GM18508 (cell line): ENCODE measurements at regions not wholly inside any gene's neighbourhood (a gene's known extent, or its start where the extent isn't known, plus 50 kb on each side); places are given as distances from the start of the nearest gene placed in this dataset.
A peak's percentile ranks its signal among the peaks of the same experiment; 100 is the strongest.
"Not testable (repeated sequence)": the region's sequence is repeated elsewhere in the genome, so short reads cannot be mapped to it uniquely, and the experiment has no call there.

ENCODE experiments used
- ATAC-seq: cut with Tn5 transposase; IDR thresholded peaks from one replicate; pipeline ENCODE4 v1.9.1; 2021; ENCODE audit warnings: moderate number of reproducible peaks; ENCODE audit not compliant: insufficient read depth, unreplicated experiment

DNA sequence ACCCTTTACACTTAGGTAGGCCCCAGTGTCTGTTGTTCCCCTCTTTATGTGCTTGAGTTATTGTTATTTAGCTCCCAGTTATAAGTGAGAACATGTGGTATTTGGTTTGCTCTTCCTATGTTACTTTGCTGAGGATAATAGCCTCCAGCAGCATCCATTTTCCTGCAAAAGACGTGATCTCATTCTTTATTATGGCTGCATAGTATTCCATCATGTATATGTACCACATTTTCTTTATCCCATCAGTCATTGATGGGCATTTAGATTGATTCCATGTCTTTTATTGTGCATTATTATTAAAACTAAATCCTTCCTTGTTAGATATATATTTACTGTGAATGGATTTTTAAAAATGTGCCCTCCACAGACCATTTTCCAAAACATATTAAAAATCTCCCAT, 1137.3 kb upstream of the ADGRB3 start:
- ATAC-seq = no peak

- no peak for ATAC-seq
Observed at GRCh38 chr6:67496191-67496590, 1138.9 kb upstream of the ADGRB3 start.

GRCh38 chr6:67493682-67494081, 1141.4 kb upstream of the ADGRB3 start:
- no peak for ATAC-seq

DNA sequence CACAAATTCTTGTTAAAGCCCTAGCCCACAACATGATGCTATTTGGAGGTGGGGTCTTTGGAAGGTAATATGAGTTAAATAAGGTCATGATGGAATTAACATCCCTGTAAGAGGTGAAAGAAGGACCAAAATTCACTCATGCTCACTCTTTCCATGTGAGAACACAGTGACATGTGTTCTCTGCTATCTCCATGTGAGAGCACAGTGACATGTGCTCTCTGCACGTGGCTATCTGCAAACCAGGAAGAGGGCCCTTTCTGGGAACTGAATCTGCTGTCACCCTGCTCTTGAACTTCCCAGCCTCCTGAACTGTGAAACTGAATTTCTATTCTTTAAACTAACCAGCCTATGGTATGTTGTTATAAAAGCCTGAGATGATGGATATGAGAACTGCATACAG, 1159.4 kb upstream of the ADGRB3 start:
- no peak for ATAC-seq

DNA sequence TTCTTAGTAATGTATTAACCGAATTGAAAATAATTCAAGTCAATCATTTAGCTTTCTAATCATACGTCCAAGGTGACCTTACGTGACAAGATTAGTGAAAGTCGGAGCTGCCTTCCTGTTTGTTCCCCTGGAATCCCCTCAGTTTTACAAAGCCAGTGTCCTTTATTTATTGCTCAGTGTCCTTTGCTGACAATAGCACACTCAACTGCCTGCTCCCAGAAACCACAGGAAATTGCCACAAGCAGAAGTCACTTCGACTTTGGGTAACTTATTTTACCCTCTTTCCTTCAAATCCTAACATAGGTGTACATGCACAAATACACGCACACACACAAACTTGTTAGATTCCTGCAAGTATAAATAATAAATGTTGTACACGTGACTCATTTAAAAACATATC, 1167.7 kb upstream of the ADGRB3 start:
- ATAC-seq = no peak

DNA sequence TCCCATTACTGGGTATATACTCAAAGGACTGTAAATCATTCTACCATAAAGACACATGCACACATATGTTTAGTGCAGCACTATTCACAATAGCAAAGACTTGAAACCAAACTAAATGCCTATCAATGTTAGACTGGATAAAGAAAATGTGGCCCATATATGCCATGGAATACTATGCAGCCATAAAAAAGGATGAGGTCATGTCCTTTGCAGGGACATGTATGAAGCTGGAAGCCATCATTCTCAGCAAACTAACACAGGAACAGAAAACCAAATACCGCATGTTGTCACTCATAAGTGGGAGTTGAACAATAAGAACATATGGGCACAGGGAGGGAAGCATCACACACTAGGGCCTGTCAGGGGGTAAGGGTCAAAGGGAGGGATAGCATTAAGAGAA, 1172.4 kb upstream of the ADGRB3 start:
- not testable (repeated sequence) for ATAC-seq

- ATAC-seq = no peak
Observed at GRCh38 chr6:67459556-67459955, 1175.5 kb upstream of the ADGRB3 start.

DNA sequence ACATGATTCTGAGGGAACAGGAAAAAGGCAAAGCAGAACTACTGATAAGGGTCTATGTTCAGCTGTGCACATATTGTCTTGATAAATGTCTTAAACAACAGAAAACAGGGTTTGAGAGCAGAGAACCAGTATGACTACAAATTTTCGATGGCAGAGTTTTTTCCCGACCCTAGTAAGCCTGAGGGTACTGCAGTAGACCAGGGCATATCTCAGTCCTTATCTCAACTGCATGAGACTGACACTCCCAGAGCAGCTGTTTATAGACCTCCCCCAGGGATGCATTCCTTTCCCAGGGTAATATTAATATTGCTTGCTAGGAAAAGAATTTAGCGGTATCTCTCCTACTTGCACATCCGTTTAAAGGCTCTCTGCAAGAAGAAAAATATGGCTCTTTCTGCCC, 1176.8 kb upstream of the ADGRB3 start:
- no peak for ATAC-seq

DNA sequence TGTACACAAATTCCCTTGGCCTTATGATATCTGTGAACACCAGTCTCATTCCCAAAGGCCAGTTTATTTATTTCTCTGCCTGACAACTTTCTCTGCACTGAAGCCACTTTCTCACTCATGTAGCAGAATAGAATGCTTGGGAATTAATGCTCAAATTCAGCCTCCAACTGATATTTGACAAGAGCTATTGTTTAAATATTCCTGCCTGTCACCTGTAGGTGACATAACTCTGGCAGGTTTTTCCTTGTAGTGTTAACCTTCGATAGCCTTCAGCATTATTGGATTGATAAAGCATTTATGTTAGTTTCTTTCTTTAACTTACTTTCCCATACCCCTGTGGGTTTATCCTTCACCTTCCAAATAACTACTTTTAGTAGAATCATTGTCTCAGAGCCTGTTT, 1183.2 kb upstream of the ADGRB3 start:
- no peak for ATAC-seq

GRCh38 chr6:67450641-67451040, 1184.4 kb upstream of the ADGRB3 start:
- peak; percentile 54 for ATAC-seq

- no peak for ATAC-seq
Observed at GRCh38 chr6:67449602-67450001, 1185.5 kb upstream of the ADGRB3 start.

GRCh38 chr6:67433124-67433523, 1202.0 kb upstream of the ADGRB3 start:
- ATAC-seq = no peak

DNA sequence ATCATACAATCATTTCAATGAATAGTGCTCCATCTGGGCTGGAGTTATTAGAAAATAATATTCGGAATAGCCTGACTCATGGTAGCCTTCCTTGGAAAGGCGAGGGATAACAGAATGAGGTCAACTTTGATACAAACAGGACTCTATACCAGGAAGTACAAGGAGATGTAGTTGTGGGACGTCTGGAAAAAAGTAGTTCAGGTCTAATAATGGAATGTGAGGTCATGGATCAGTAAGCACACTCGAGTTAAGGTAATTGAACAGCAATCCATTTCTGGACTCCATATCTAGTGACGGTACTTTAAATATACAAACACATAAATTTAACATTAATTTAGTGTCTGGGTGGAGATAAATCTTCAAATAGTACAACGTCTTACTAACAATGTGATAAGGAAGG, 1204.0 kb upstream of the ADGRB3 start:
- ATAC-seq = no peak

GRCh38 chr6:67426686-67427085, 1208.4 kb upstream of the ADGRB3 start:
- ATAC-seq = not testable (repeated sequence)

- ATAC-seq = no peak
Observed at GRCh38 chr6:67412035-67412434, 1223.0 kb upstream of the ADGRB3 start.

DNA sequence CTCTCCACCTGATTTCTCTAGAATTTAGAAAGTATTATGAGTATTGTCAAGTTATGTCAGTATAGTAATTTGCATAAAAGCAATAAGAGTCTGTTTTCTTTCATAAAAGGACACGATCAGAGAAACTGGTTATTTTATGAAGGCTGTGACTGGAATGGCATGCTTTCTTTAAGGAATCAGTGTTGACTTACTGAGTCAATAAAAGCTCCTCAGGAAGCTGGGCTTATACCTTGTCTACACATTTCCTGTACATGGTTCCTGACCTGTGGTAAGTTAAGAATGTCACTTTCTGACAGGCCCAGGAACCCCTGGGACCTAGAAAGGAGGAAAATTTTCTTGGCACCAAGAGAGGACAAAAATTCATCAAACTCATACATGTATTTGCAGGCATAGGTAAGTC, 1224.0 kb upstream of the ADGRB3 start:
- no peak for ATAC-seq

- no peak for ATAC-seq
Observed at GRCh38 chr6:67394254-67394653, 1240.8 kb upstream of the ADGRB3 start.

GRCh38 chr6:67393356-67393755, 1241.7 kb upstream of the ADGRB3 start:
- ATAC-seq = no peak

- no peak for ATAC-seq
Observed at GRCh38 chr6:67391955-67392354, 1243.1 kb upstream of the ADGRB3 start.

DNA sequence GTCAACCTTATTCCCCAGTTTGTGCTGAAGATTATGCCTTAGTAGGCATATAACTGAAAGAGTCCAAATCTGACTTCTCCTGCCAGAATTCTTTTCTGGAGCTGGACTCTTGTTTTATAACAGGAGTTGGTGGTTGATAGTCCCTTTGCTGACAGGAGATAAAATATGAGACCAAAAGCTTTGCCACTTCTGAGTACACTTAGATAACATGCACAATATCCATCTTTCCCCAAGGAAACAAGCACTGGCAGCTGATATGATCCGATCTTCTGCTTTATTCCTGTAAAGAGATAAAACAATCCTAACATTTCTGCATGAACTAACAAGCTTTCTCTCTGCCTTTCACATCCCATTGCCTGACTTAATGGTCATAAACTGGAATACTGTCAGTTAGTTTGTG, 1265.4 kb upstream of the ADGRB3 start:
- no peak for ATAC-seq

GRCh38 chr6:67362976-67363375, 1272.1 kb upstream of the ADGRB3 start:
- no peak for ATAC-seq

- no peak for ATAC-seq
Observed at GRCh38 chr6:67361264-67361663, 1273.8 kb upstream of the ADGRB3 start.

GRCh38 chr6:67358241-67358640, 1276.8 kb upstream of the ADGRB3 start:
- ATAC-seq = no peak
